ENCODE measurements at regions not wholly inside any gene's neighbourhood (a gene's known extent, or its start where the extent isn't known, plus 50 kb on each side); places are given as distances from the start of the nearest gene placed in this dataset.
"Not testable (repeated sequence)": the region's sequence is repeated elsewhere in the genome, so short reads cannot be mapped to it uniquely, and the experiment has no call there.

DNA sequence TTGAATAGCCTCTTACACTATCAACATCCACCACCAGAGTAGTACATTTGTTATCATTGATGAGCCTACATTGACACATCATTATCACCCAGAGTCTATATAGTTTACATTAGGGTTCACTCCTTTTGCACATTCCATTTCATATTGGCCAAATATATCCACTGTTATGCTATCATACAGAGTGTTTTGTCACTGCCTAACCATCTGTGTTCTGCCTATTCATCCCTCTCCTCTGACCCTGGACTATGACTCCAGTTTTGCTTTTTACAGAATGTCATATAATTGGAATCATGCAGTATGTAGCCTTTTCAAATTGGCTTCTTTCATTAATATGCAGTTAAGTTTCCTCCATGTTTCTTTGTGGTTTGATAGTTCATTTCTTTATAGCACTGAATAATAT is 904.7 kb downstream of the TLE1 start:
- Histone ChIP-seq H3K27me3 (ENCODE audit: control insufficient read depth, insufficient read depth) (no peaks in the 10 kb centered on the region), H3K9me3 (ENCODE audit: control insufficient read depth, low read length) (no peaks in the 10 kb centered on the region), H3K4me3 (ENCODE audit: low read length) (no peak overlapping the region), H3K4me1 (ENCODE audit: control insufficient read depth, insufficient read depth, low read length) (no peaks in the 10 kb centered on the region), H3K27ac (ENCODE audit: low read length) (no peak overlapping the region)
- intact Hi-C loops (cut with DNase I), result no loop called here
- DNase-seq, result no peak
- ATAC-seq, result no peak

DNA sequence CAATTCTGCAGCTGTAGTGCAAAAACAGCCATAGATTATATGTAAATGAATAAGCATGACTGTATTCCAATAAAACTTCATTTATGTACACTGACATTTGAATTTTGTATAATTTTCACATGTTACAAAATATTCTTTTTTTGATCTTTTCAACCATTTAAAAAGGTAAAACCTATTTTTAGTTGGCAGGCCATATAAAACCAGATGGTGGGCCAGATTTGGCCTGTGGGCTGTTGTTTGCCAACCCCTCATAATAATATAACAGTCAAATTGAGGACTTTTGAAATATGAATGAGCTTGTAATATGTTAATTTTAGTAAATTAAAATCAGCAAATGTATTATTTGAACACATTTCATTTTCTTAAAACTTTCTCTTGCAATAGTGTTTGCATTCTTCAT is 913.4 kb downstream of the TLE1 start:
- Histone ChIP-seq H3K27me3 (ENCODE audit: control insufficient read depth, insufficient read depth) (no peaks in the 10 kb centered on the region), H3K4me1 (ENCODE audit: control insufficient read depth, insufficient read depth, low read length) (no peaks in the 10 kb centered on the region), H3K9me3 (ENCODE audit: control insufficient read depth, low read length) (no peaks in the 10 kb centered on the region), H3K4me3 (ENCODE audit: low read length) (no peak overlapping the region), H3K27ac (ENCODE audit: low read length) (no peak overlapping the region)
- intact Hi-C loops (cut with DNase I), result no loop called here
- DNase-seq, result no peak
- no peak for ATAC-seq

DNA sequence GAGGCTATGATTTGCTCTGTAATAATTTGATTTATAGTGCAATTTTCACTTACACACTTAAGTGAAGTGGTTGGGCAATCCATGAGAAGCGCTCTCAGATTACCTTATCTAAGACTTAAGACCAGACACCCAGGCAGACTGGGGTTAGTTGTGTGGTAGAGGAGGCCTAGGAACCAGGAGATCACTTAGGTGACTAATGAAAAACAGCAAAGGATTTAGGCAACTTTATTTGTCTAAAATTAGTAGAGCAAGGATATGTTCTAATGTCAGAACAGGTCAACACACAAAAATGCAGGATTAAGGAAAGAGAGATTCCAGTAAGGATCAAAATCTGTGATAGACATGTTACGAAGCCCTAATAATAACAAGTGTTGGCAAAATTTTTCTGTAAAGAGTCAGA is 913.8 kb downstream of the TLE1 start:
- DNase-seq (no peak), ATAC-seq (no peak)
- WGBS, result 84% methylated on average over 2 of the region's 2 CpGs
- intact Hi-C loops (cut with DNase I), result no loop called here
- H3K4me3 ChIP-seq (ENCODE audit: low read length), result no peak overlapping the region
- no peaks in the 10 kb centered on the region for H3K27me3 ChIP-seq (ENCODE audit: control insufficient read depth, insufficient read depth)
- no peaks in the 10 kb centered on the region for H3K9me3 ChIP-seq (ENCODE audit: control insufficient read depth, low read length)
- H3K4me1 ChIP-seq (ENCODE audit: control insufficient read depth, insufficient read depth, low read length), result no peaks in the 10 kb centered on the region
- H3K27ac ChIP-seq (ENCODE audit: low read length), result no peak overlapping the region

DNA sequence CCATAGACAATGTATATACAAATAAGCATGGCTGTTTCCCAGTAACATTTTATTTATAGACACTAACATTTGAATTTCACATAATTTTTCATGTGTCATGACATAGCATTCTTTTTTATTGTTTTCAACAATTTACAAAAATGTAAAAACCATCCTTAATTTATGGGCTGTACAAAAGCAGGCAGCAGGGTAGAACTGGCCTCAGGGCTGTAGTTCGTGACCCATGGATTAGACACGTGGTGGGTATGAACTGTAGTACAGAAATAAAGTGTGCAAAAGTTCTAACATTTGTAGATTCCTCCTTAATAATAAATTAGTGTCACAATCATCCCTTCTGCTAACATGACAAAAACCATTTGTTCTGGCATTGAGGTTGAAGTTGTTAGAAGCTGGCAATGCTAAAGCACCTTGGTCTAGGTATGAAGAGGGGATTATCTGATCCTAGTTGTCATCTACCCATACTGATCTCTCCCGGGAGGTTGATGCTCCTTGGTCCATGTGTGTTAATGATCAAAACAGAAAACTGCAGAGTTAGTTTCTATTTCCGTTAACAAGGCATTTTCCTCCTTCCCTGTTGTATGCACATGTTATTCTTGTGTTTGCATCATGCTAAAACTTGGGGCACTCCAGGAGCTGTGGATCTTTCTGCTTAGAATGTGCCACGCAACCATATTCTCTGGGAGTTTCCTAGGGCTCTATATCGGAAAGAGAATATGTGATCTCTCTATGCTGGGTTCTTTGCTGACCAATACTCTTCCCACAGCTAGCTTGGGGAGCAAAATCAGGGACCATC is 917.6 kb downstream of the TLE1 start:
- H3K27ac ChIP-seq (ENCODE audit: low read length), result no peak overlapping the region
- H3K27me3 ChIP-seq (ENCODE audit: control insufficient read depth, insufficient read depth), result no peaks in the 10 kb centered on the region
- no peak for DNase-seq
- H3K4me3 ChIP-seq (ENCODE audit: low read length), result no peak overlapping the region
- no peaks in the 10 kb centered on the region for H3K4me1 ChIP-seq (ENCODE audit: control insufficient read depth, insufficient read depth, low read length)
- WGBS, result 81% methylated on average over 6 of the region's 6 CpGs
- no peaks in the 10 kb centered on the region for H3K9me3 ChIP-seq (ENCODE audit: control insufficient read depth, low read length)
- no peak for ATAC-seq
- intact Hi-C loops (cut with DNase I), result no loop called here

DNA sequence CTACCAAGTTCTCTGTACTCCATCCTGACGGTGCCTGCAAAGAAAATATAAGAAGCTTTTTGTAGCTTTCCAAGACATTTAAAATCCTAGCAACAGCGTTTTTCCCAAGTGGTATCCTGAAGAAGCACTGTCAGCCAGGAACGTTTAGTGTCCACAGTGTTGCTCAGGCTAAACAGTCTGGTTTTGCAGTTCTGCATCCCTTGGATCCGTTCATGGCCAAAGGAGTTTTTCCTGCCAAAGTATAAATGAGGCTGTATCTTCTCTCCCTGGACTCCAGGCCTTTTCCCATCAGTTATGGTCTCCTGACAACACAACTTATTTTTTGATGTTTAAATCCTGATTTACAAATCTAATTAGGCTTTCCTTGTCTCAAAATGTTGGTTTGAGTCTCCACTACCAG is 925.8 kb downstream of the TLE1 start:
- intact Hi-C loops (cut with DNase I), result no loop called here
- Histone ChIP-seq H3K4me1 (ENCODE audit: control insufficient read depth, insufficient read depth, low read length) (no peaks in the 10 kb centered on the region), H3K27ac (ENCODE audit: low read length) (no peak overlapping the region), H3K4me3 (ENCODE audit: low read length) (no peak overlapping the region), H3K9me3 (ENCODE audit: control insufficient read depth, low read length) (no peaks in the 10 kb centered on the region), H3K27me3 (ENCODE audit: control insufficient read depth, insufficient read depth) (no peaks in the 10 kb centered on the region)
- WGBS, result 45% methylated on average over 4 of the region's 4 CpGs
- no peak for DNase-seq
- no peak for ATAC-seq

DNA sequence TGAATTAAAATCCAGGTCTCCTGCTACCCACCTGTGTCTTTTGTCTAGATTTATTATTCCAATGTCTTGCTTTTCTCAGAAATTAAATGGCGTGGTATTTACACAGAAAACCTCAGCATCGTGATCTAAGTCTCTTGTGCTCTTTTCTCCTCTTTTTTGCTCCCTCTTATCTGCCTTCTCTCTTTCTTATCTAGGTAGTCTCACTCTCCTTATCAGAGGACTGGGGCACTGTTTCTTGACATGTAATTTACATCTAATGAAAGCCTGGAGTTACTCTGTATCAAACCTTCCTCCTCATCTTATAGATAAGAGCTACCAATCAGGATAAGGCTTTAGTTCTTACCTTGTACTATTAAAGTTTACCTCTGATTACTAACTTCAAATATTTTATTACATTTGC is 933.8 kb downstream of the TLE1 start:
- Histone ChIP-seq H3K4me1 (ENCODE audit: control insufficient read depth, insufficient read depth, low read length) (no peaks in the 10 kb centered on the region), H3K4me3 (ENCODE audit: low read length) (no peak overlapping the region), H3K27me3 (ENCODE audit: control insufficient read depth, insufficient read depth) (no peaks in the 10 kb centered on the region), H3K27ac (ENCODE audit: low read length) (no peak overlapping the region), H3K9me3 (ENCODE audit: control insufficient read depth, low read length) (no peaks in the 10 kb centered on the region)
- DNase-seq (no peak), ATAC-seq (no peak)
- 53% methylated on average over 2 of the region's 2 CpGs for WGBS
- intact Hi-C loops (cut with DNase I), result no loop called here

DNA sequence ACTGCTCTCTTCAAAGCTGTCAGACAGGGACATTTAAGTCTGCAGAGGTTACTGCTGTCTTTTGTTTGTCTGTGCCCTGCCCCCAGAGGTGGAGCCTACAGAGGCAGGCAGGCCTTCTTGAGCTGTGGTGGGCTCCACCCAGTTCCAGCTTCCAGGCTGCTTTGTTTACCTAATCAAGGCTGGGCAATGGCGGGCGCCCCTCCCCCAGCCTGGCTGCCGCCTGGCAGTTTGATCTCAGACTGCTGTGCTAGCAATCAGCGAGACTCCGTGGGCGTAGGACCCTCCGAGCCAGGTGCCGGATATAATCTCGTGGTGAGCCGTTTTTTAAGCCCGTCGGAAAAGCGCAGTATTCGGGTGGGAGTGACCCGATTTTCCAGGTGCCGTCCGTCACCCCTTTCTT is 942.3 kb downstream of the TLE1 start:
- 90% methylated on average over 17 of the region's 17 CpGs for WGBS
- H3K27me3 ChIP-seq (ENCODE audit: control insufficient read depth, insufficient read depth); H3K4me3 ChIP-seq (ENCODE audit: low read length); H3K9me3 ChIP-seq (ENCODE audit: control insufficient read depth, low read length); ATAC-seq; H3K4me1 ChIP-seq (ENCODE audit: control insufficient read depth, insufficient read depth, low read length); H3K27ac ChIP-seq (ENCODE audit: low read length); DNase-seq; intact Hi-C loops (cut with DNase I): not testable (repeated sequence)

DNA sequence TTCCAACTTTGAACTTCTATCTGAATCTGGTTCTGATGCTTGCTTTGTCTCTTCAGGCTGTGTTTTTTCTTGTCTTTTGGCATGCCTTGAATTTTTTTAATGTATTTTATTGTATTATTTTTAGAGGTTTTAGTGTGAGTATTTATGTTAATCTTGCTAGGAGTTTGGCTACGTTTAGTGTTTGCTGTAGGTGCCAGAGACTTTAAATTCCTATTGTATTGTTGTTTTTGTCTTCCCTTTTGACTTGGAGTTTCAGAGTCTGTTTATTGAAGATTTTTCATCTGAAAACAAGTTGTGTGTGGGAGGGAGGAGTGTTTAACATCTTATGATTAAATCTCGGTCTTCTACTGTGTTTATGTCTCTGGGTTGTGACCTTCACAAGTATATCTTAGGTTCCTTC is 956.8 kb downstream of the TLE1 start:
- intact Hi-C loops (cut with DNase I), result no loop called here
- no peak for ATAC-seq
- 46% methylated on average over 2 of the region's 2 CpGs for WGBS
- H3K27me3 ChIP-seq (ENCODE audit: control insufficient read depth, insufficient read depth), result no peaks in the 10 kb centered on the region
- no peaks in the 10 kb centered on the region for H3K4me1 ChIP-seq (ENCODE audit: control insufficient read depth, insufficient read depth, low read length)
- no peak overlapping the region for H3K27ac ChIP-seq (ENCODE audit: low read length)
- no peak for DNase-seq
- H3K4me3 ChIP-seq (ENCODE audit: low read length), result no peak overlapping the region
- H3K9me3 ChIP-seq (ENCODE audit: control insufficient read depth, low read length), result no peaks in the 10 kb centered on the region

DNA sequence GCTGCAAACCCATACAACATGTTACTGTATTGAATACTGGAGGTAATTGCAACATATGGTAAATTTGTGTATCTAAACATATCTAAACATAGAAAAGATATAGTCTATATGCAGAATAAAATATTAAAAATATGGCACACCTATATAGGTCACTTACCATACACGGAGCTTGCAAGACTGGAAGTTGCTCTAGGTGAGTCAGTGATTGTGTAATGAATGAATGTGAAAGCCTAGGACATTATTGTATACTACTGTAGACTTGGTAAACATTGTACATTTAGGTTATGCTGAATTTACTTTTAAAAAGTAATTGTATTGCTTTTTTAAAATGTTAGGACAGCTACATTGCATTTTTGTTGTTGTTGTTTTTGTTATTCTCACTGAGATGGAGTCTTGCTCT is 968.8 kb downstream of the TLE1 start:
- DNase-seq, result no peak
- no peaks in the 10 kb centered on the region for H3K9me3 ChIP-seq (ENCODE audit: control insufficient read depth, low read length)
- intact Hi-C loops (cut with DNase I), result no loop called here
- H3K4me3 ChIP-seq (ENCODE audit: low read length), result no peak overlapping the region
- no peak overlapping the region for H3K27ac ChIP-seq (ENCODE audit: low read length)
- ATAC-seq, result no peak
- no peaks in the 10 kb centered on the region for H3K27me3 ChIP-seq (ENCODE audit: control insufficient read depth, insufficient read depth)
- H3K4me1 ChIP-seq (ENCODE audit: control insufficient read depth, insufficient read depth, low read length), result no peaks in the 10 kb centered on the region
- 80% methylated on average over 1 of the region's 1 CpG for WGBS

DNA sequence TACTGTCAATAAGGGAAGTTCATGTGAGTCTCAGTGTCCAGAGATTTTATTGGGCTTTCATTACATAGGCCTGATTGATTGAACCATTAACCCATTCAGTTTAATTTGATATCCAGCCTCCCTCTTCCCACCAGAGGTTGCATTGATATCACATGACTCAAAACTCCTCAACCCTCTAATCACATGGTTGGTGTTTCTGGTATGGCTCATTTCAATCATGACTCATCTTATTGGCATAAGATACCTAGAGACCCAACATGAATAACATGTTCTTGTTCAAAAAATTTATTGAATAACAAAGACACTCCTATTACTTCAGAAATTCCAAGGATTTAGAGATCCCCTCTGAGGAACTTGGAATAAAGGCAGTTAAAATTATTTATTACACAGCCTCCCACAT is 982.2 kb downstream of the TLE1 start:
- intact Hi-C loops (cut with DNase I), result no loop called here
- no peak overlapping the region for H3K27ac ChIP-seq (ENCODE audit: low read length)
- H3K9me3 ChIP-seq (ENCODE audit: control insufficient read depth, low read length), result no peaks in the 10 kb centered on the region
- ATAC-seq (no peak), DNase-seq (no peak)
- no peaks in the 10 kb centered on the region for H3K4me1 ChIP-seq (ENCODE audit: control insufficient read depth, insufficient read depth, low read length)
- no peaks in the 10 kb centered on the region for H3K27me3 ChIP-seq (ENCODE audit: control insufficient read depth, insufficient read depth)
- no peak overlapping the region for H3K4me3 ChIP-seq (ENCODE audit: low read length)

DNA sequence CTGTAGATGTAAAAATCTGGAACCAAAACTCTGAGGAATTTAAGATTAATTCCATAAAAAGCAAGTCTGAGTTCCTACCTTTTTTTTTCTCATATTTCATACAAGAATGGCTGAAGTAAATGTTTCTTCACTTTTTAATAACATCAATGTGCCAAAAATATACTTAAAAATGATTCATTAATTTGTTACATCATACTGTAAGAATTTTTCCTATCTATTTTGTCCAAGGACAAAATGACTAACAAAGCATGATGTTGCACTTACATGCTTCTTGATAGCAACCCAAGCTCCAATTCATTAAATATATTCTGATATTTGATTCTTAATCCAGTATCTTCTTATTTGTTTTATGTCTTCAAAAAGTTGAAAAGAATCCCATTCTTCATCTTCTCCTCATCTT is 988.3 kb downstream of the TLE1 start:
- intact Hi-C loops (cut with DNase I), result no loop called here
- Histone ChIP-seq H3K4me3 (ENCODE audit: low read length) (no peak overlapping the region), H3K27ac (ENCODE audit: low read length) (no peak overlapping the region), H3K4me1 (ENCODE audit: control insufficient read depth, insufficient read depth, low read length) (no peaks in the 10 kb centered on the region), H3K27me3 (ENCODE audit: control insufficient read depth, insufficient read depth) (no peaks in the 10 kb centered on the region), H3K9me3 (ENCODE audit: control insufficient read depth, low read length) (no peaks in the 10 kb centered on the region)
- DNase-seq (no peak), ATAC-seq (no peak)

DNA sequence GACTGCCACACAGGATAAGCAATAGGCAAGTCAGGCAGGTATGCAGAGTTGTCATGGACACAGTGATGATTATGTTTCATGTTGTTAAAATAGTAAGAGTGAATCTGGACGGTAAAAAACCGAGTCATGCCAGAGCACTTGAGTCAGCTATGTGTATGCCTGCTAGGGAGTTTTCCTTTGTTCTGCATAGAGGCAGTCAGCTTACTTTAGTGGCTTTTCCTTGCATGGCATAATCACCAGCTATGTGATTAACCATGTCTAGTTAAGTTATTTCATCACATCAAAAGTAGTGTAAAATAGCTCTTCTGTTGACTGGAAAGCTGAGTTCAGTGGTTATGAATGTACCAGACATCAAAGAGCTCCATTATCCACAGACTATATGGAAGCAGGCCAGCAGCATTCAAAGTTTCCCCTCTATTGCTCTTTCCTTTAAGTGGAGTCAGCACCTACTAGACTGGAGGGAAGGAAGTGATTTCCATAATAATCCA is 989.8 kb downstream of the TLE1 start:
- no peak overlapping the region for H3K27ac ChIP-seq (ENCODE audit: low read length)
- H3K4me3 ChIP-seq (ENCODE audit: low read length), result no peak overlapping the region
- no peaks in the 10 kb centered on the region for H3K27me3 ChIP-seq (ENCODE audit: control insufficient read depth, insufficient read depth)
- DNase-seq (no peak), ATAC-seq (peak in 1 of 2 donors; percentile 32)
- 35% methylated on average over 2 of the region's 2 CpGs for WGBS
- no peaks in the 10 kb centered on the region for H3K9me3 ChIP-seq (ENCODE audit: control insufficient read depth, low read length)
- intact Hi-C loops (cut with DNase I), result no loop called here
- H3K4me1 ChIP-seq (ENCODE audit: control insufficient read depth, insufficient read depth, low read length), result no peaks in the 10 kb centered on the region

Measured in right cardiac atrium (tissue), 5 donors.